Lung (tissue), 11 donors: ENCODE measurements at regions not wholly inside any gene's neighbourhood (a gene's known extent, or its start where the extent isn't known, plus 50 kb on each side); places are given as distances from the start of the nearest gene placed in this dataset.
A peak's percentile ranks its signal among the peaks of the same experiment; 100 is the strongest.

ENCODE experiments used
- ATAC-seq: fragments of 200-7000 bp; cut with Tn5 transposase; one replicate; pipeline ENCODE4 v1.9.1; 2020; ENCODE audit warnings: moderate number of reproducible peaks; ENCODE audit not compliant: insufficient read depth, low FRiP score
- DNase-seq, 3 donors: peaks; one replicate each; pipeline ENCODE4 v3.0.0-alpha.2; 2013 to 2017
- H3K27ac ChIP-seq, 2 donors: one replicate each; pipeline ENCODE4 v1.5.1; 2013; ENCODE audit warnings: mild to moderate bottlenecking in 2 of 2, moderate library complexity in 2 of 2, control low read depth in 1 of 2, inconsistent platforms in 1 of 2, low read depth in 1 of 2, low read length in 1 of 2
- H3K27me3 ChIP-seq, 3 donors: one replicate each; pipeline ENCODE4 v1.5.1; 2013; ENCODE audit warnings: low read length in 2 of 3; ENCODE audit not compliant: control insufficient read depth in 3 of 3, insufficient read depth in 3 of 3
- H3K36me3 ChIP-seq, 4 donors: one replicate each; pipeline ENCODE4 v1.5.1; 2013; ENCODE audit warnings: low read length in 4 of 4, mild to moderate bottlenecking in 1 of 4, moderate library complexity in 1 of 4; ENCODE audit not compliant: control insufficient read depth in 4 of 4, insufficient read depth in 4 of 4
- H3K4me1 ChIP-seq, 5 donors: one replicate each; pipeline ENCODE4 v1.5.1; 2013; ENCODE audit warnings: low read length in 5 of 5, mild to moderate bottlenecking in 2 of 5, moderate library complexity in 1 of 5; ENCODE audit not compliant: control insufficient read depth in 5 of 5, insufficient read depth in 5 of 5
- H3K4me3 ChIP-seq: one replicate; pipeline ENCODE4 v1.5.1; 2013; ENCODE audit warnings: mild to moderate bottlenecking, control low read depth, moderate library complexity
- H3K9ac ChIP-seq, 2 donors: one replicate each; pipeline ENCODE4 v1.5.1; 2013; ENCODE audit warnings: low read length in 2 of 2, control low read depth in 1 of 2; ENCODE audit not compliant: insufficient read depth in 1 of 2
- H3K9me3 ChIP-seq, 4 donors: one replicate each; pipeline ENCODE4 v1.5.1; 2013; ENCODE audit warnings: low read length in 3 of 4, mild to moderate bottlenecking in 1 of 4, moderate library complexity in 1 of 4; ENCODE audit not compliant: control insufficient read depth in 4 of 4, insufficient read depth in 3 of 4
- WGBS, 2 donors: extraction: QIAGEN DNeasy Blood & Tissue Kit; methylation state at CpG; one replicate each; pipeline ENCODE4 v1.1.7; 2013; 5-methylcytosine and 5-hydroxymethylcytosine counted together
- TF ChIP-seq, protein P1 (sequence below): IDR thresholded peaks from 2 replicates; pipeline ENCODE4 v1.5.1; 2012; ENCODE audit warnings: mild to moderate bottlenecking; ENCODE audit errors: control extremely low read depth, extremely low read depth
- donor health status: control.
- donor health status: control.
- donor health status: Bipolar disorder and iron deficiency.
- donor health status: healthy.
- donor health status: DM: yes; HTN: yes; CAD: no.

DNA sequence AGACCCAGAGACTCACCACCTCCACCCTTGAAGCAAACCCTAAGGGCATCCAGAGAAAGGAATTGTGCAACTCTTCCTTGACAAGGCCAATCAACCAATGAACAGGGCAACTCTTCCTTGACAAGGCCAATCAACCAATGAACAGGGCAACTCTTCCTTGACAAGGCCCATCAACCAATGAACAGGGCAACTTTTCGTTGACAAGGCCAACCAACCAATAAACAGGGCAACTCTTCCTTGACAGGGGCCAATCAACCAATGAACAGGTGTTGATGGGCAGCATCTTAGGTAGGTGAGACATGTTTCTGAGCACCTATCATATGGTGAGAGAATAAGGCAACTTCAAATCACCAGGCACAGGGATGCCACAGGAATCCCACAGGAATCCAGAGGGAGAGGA, 181.5 kb upstream of the RNF32 start:
- no peaks in the 10 kb centered on the region for H3K27me3 ChIP-seq
- WGBS, 2 donors: 78 to 91% methylated on average over 1 of the region's 1 CpG
- TF ChIP-seq, protein P1, sequence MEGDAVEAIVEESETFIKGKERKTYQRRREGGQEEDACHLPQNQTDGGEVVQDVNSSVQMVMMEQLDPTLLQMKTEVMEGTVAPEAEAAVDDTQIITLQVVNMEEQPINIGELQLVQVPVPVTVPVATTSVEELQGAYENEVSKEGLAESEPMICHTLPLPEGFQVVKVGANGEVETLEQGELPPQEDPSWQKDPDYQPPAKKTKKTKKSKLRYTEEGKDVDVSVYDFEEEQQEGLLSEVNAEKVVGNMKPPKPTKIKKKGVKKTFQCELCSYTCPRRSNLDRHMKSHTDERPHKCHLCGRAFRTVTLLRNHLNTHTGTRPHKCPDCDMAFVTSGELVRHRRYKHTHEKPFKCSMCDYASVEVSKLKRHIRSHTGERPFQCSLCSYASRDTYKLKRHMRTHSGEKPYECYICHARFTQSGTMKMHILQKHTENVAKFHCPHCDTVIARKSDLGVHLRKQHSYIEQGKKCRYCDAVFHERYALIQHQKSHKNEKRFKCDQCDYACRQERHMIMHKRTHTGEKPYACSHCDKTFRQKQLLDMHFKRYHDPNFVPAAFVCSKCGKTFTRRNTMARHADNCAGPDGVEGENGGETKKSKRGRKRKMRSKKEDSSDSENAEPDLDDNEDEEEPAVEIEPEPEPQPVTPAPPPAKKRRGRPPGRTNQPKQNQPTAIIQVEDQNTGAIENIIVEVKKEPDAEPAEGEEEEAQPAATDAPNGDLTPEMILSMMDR: no peak

GRCh38 chr7:156458011-156458410, 182.6 kb upstream of the RNF32 start:
- H3K4me1 ChIP-seq: peaks cover 0 to 8% (median 0%) of the 10 kb centered on the region in 5 donors
- H3K27ac ChIP-seq: no peak overlapping the region
- DNase-seq (no peak), ATAC-seq (no peak)
- H3K36me3 ChIP-seq: no peaks in the 10 kb centered on the region
- 76 to 82% methylated on average over 16 of the region's 16 CpGs for WGBS, 2 donors
- no peak overlapping the region for H3K4me3 ChIP-seq
- TF ChIP-seq, protein P1: no peak
- no peaks in the 10 kb centered on the region for H3K27me3 ChIP-seq
- no peak overlapping the region for H3K9ac ChIP-seq
- no peaks in the 10 kb centered on the region for H3K9me3 ChIP-seq

More for the DNA sequence above, 181.5 kb upstream of the RNF32 start:
- H3K4me3 ChIP-seq: no peak overlapping the region
- peaks cover 0 to 9% (median 0%) of the 10 kb centered on the region in 5 donors for H3K4me1 ChIP-seq
- no peak for ATAC-seq
- no peak overlapping the region for H3K27ac ChIP-seq
- H3K36me3 ChIP-seq: no peaks in the 10 kb centered on the region
- H3K9ac ChIP-seq: no peak overlapping the region
- no peak for DNase-seq
- no peaks in the 10 kb centered on the region for H3K9me3 ChIP-seq

DNA sequence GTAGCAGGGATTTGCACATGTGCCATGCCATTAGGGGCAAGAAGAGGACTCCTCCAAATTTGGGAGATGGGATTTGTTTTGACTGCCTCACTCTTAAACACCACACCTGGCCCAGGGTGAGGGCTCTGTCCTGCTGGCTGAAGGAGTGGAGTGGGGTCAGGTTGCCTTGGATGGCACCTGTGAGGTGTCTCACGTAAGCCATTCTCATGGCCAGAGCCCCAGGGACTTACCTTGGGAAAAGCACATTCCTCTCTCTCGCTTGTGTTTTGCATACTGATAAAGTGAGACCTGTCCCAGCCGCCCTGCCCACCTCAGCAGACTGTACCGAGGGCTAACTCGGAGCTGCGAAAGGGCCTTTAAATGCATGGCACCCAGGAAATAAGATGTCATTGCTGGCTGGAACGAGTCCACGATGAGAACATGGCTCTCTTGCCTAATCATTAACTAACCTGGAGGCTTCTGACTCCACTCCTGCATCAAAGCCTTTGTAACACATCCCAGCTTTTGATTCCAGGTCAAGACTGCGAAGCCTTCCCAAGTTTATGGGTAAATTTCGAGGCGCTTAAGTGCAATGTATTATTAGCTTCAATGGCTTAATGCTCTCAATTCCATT, 184.0 kb upstream of the RNF32 start:
- no peak for ATAC-seq
- no peaks in the 10 kb centered on the region for H3K27me3 ChIP-seq
- H3K4me1 ChIP-seq: no peaks in the 10 kb centered on the region
- peak; percentile 25 to 61 (median 32) for DNase-seq
- no peak overlapping the region for H3K27ac ChIP-seq
- no peak overlapping the region for H3K4me3 ChIP-seq
- TF ChIP-seq, protein P1: no peak
- H3K9ac ChIP-seq: no peak overlapping the region
- WGBS, 2 donors: 71 to 81% methylated on average over 11 of the region's 11 CpGs
- no peaks in the 10 kb centered on the region for H3K9me3 ChIP-seq
- H3K36me3 ChIP-seq: no peaks in the 10 kb centered on the region

DNA sequence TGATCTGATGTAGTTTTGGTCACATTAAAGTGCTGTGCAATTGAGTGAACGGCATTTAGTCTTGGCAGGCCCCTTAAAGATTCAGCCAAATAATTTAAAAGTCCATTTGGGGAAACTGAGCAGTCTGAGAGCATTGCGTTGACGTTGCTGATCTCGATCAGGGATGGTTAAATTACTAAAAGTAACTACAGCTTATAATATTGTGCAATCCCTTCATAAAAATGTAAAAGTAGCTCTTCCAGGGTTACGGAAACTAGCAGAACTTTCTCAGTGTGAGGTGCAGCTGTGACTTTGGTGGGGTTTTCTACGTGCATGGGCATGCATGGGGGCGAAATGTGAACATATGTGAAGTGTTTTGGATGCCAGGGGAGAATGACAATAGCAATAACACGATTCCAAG, 184.5 kb upstream of the RNF32 start:
- H3K36me3 ChIP-seq: no peaks in the 10 kb centered on the region
- H3K9me3 ChIP-seq: no peaks in the 10 kb centered on the region
- H3K27ac ChIP-seq: no peak overlapping the region
- no peak overlapping the region for H3K4me3 ChIP-seq
- 79 to 82% methylated on average over 8 of the region's 8 CpGs for WGBS, 2 donors
- ATAC-seq: no peak
- H3K9ac ChIP-seq: no peak overlapping the region
- TF ChIP-seq, protein P1: no peak
- no peaks in the 10 kb centered on the region for H3K27me3 ChIP-seq
- H3K4me1 ChIP-seq: no peaks in the 10 kb centered on the region
- DNase-seq: no peak
